ENCODE measurements at regions not wholly inside any gene's neighbourhood (a gene's known extent, or its start where the extent isn't known, plus 50 kb on each side); places are given as distances from the start of the nearest gene placed in this dataset.

DNA sequence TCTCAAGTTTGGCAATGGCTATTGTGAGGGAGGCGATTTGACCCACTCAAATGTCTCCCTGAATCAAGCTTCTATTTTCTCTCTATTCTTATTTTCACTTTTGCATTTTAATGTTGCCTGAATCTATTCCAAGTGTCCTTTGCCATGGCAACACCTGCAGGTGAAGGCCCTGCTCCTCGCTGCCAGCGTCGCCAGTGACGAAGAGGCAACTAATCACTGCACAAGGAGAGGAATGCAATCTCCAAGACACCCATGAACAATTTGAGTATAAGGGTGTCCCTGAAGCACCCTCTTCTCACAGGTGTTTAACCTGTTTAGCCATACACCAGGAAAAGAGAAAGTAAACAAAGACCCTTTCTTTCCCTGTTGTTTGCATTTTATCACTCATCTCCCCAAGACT, 165.6 kb upstream of the VRK2 start:
- TF ChIP-seq, protein P1, sequence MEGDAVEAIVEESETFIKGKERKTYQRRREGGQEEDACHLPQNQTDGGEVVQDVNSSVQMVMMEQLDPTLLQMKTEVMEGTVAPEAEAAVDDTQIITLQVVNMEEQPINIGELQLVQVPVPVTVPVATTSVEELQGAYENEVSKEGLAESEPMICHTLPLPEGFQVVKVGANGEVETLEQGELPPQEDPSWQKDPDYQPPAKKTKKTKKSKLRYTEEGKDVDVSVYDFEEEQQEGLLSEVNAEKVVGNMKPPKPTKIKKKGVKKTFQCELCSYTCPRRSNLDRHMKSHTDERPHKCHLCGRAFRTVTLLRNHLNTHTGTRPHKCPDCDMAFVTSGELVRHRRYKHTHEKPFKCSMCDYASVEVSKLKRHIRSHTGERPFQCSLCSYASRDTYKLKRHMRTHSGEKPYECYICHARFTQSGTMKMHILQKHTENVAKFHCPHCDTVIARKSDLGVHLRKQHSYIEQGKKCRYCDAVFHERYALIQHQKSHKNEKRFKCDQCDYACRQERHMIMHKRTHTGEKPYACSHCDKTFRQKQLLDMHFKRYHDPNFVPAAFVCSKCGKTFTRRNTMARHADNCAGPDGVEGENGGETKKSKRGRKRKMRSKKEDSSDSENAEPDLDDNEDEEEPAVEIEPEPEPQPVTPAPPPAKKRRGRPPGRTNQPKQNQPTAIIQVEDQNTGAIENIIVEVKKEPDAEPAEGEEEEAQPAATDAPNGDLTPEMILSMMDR (IDR thresholded peaks at IDR 0.05), result no peak
- no peak for TF ChIP-seq POLR2A (IDR thresholded peaks at IDR 0.05)
